Testis (tissue), 2 donors: ENCODE measurements at regions not wholly inside any gene's neighbourhood (a gene's known extent, or its start where the extent isn't known, plus 50 kb on each side); places are given as distances from the start of the nearest gene placed in this dataset.

Experiments used
- CTCF ChIP-seq, 3 experiments: fragments of 450-650 bp in 2 of 3; fragments of 200-600 bp in 1 of 3; sonication (generic) in 1 of 3; IDR thresholded peaks; one replicate each; pipeline ENCODE4 v1.5.1; 2016 to 2019; ENCODE audit warnings: antibody characterized with exemption in 3 of 3, mild to moderate bottlenecking in 2 of 3, moderate library complexity in 1 of 3
- POLR2A ChIP-seq: fragments of 450-650 bp; IDR thresholded peaks from one replicate; pipeline ENCODE4 v1.6.1; 2017; ENCODE audit warnings: antibody characterized with exemption, mild to moderate bottlenecking, moderate library complexity

- TF ChIP-seq CTCF (IDR thresholded peaks at IDR 0.05): no peak
- TF ChIP-seq POLR2A: no peak
Observed at GRCh38 chr13:66207610-66208009, 1022.5 kb downstream of the PCDH9 start.
